Chondrocyte (in vitro differentiated cells): ENCODE measurements at regions not wholly inside any gene's neighbourhood (a gene's known extent, or its start where the extent isn't known, plus 50 kb on each side); places are given as distances from the start of the nearest gene placed in this dataset.

Experiments used
- DNase-seq: peaks from one replicate; pipeline ENCODE4 v3.0.0; 2021; ENCODE audit warnings: mixed read lengths, low spot score
- H3K27ac Mint-ChIP-seq: one replicate; pipeline ENCODE4 v1.8.0; 2021; ENCODE audit warnings: mild to moderate bottlenecking, moderate library complexity, mixed read lengths; ENCODE audit not compliant: unreplicated experiment
- H3K27me3 Mint-ChIP-seq: 2 replicates; pipeline ENCODE4 v1.8.0; 2021; ENCODE audit warnings: low read depth, mixed read lengths
- H3K36me3 Mint-ChIP-seq: 2 replicates; pipeline ENCODE4 v1.8.0; 2021; ENCODE audit warnings: low read depth, mixed read lengths
- H3K4me1 Mint-ChIP-seq: 2 replicates; pipeline ENCODE4 v1.8.0; 2021; ENCODE audit warnings: low read depth, mild to moderate bottlenecking, mixed read lengths
- H3K4me3 Mint-ChIP-seq: one replicate; pipeline ENCODE4 v1.8.0; 2021; ENCODE audit warnings: mild to moderate bottlenecking, moderate library complexity, mixed read lengths; ENCODE audit not compliant: unreplicated experiment
- H3K9me3 Mint-ChIP-seq: 2 replicates; pipeline ENCODE4 v1.8.0; 2021; ENCODE audit warnings: low read depth, mixed read lengths
- TF ChIP-seq, protein P1 (sequence below): fragments of 200-600 bp; sonication (generic); IDR thresholded peaks from 2 replicates; pipeline ENCODE4 v1.5.0; 2021; ENCODE audit warnings: antibody characterized with exemption, mild to moderate bottlenecking, moderate library complexity

DNA sequence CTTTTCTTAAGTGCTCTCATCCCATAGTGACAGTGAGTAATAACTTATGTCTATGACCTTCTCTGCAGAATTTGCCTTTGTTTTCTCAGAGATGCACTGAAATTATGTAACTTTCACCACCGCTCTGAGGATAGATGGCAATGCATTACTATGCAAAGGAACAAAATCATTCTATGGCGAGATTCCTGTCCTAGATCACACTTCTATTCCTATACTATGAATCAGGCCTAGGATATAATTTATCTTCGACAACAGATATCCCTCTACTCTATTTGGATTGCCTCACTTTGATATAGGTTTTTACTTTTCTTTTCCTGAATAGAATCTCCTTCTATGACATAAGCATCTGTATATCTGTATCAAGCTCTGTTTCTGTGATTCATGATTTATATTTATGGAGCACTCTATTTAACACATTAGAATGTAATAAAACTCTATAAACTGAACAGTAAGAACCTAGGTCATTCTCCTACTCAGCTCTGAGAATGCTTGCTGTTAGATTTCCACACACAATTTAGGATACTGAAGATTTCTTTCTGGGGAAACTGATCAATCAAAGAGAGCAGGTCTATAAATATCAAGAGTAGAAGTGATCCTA is 1082.3 kb upstream of the ADGRL3 start:
- Mint-ChIP-seq H3K9me3 (no peaks in the 10 kb centered on the region), H3K27ac (no peak overlapping the region), H3K4me3 (no peak overlapping the region), H3K4me1 (no peaks in the 10 kb centered on the region), H3K36me3 (no peaks in the 10 kb centered on the region), H3K27me3 (no peaks in the 10 kb centered on the region)
- TF ChIP-seq, protein P1, sequence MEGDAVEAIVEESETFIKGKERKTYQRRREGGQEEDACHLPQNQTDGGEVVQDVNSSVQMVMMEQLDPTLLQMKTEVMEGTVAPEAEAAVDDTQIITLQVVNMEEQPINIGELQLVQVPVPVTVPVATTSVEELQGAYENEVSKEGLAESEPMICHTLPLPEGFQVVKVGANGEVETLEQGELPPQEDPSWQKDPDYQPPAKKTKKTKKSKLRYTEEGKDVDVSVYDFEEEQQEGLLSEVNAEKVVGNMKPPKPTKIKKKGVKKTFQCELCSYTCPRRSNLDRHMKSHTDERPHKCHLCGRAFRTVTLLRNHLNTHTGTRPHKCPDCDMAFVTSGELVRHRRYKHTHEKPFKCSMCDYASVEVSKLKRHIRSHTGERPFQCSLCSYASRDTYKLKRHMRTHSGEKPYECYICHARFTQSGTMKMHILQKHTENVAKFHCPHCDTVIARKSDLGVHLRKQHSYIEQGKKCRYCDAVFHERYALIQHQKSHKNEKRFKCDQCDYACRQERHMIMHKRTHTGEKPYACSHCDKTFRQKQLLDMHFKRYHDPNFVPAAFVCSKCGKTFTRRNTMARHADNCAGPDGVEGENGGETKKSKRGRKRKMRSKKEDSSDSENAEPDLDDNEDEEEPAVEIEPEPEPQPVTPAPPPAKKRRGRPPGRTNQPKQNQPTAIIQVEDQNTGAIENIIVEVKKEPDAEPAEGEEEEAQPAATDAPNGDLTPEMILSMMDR: no peak
- DNase-seq: no peak

DNA sequence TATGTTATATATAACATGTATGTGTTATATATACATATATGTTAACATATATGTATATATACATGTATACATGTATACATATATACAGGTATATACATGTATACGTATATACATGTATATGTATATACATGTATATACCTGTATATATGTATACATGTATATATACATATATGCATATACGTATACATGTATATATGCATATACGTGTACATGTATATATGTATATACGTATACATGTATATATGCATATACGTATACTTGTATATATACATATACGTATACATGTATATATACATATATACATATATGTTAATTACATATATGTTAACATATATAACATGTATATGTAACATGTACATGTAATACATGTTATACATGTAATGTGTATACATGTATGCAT is 1077.3 kb upstream of the ADGRL3 start:
- H3K9me3 Mint-ChIP-seq: no peaks in the 10 kb centered on the region
- H3K27me3 Mint-ChIP-seq: no peaks in the 10 kb centered on the region
- DNase-seq: no peak
- no peaks in the 10 kb centered on the region for H3K4me1 Mint-ChIP-seq
- H3K4me3 Mint-ChIP-seq: no peak overlapping the region
- H3K36me3 Mint-ChIP-seq: no peaks in the 10 kb centered on the region
- TF ChIP-seq, protein P1: no peak
- H3K27ac Mint-ChIP-seq: no peak overlapping the region

DNA sequence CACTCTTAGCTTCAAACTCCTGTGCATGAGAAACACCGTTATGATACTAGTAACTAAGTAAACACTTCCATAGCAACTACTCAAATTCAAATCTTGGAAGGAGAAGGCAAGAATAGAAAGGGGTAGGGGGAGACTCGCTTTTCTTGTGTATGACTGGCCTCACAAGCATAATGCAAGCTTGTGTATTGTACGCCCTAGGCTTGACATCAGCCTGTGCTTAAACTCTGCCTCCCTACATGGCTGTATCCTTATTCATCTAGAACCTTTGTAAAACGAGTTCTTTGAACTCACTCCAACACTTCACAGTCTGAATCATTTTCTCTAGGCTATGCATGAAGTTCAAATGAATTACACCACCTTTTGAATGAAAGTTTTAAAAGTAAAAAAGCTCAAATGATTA is 1071.2 kb upstream of the ADGRL3 start:
- H3K36me3 Mint-ChIP-seq: no peaks in the 10 kb centered on the region
- H3K27ac Mint-ChIP-seq: no peak overlapping the region
- no peak for DNase-seq

DNA sequence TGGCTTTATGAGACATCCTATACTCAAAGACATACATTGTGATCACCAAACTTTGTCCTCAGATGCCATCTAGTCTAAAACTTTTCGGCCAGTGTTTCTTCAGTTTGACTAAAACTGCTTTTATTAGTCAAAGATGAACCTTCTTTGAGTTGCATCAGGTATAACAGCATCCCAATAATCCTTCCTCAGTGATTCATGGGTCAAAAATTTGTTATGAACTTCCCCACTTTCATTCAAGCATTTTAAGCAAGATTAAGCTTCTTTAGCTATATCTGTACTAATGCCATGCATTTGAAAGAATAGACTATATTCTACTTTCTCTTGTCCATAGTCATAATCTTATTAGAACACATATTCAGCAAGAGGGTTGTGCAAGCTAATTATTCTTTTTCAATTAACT is 1070.4 kb upstream of the ADGRL3 start:
- H3K27ac Mint-ChIP-seq: no peak overlapping the region
- H3K4me1 Mint-ChIP-seq: no peaks in the 10 kb centered on the region
- no peak overlapping the region for H3K4me3 Mint-ChIP-seq
- TF ChIP-seq, protein P1: no peak
- no peaks in the 10 kb centered on the region for H3K27me3 Mint-ChIP-seq
- no peaks in the 10 kb centered on the region for H3K36me3 Mint-ChIP-seq
- no peak for DNase-seq
- no peaks in the 10 kb centered on the region for H3K9me3 Mint-ChIP-seq

More for the DNA sequence above, 1071.2 kb upstream of the ADGRL3 start:
- TF ChIP-seq, protein P1: no peak
- Mint-ChIP-seq H3K27me3 (no peaks in the 10 kb centered on the region), H3K9me3 (no peaks in the 10 kb centered on the region), H3K4me3 (no peak overlapping the region), H3K4me1 (no peaks in the 10 kb centered on the region)

DNA sequence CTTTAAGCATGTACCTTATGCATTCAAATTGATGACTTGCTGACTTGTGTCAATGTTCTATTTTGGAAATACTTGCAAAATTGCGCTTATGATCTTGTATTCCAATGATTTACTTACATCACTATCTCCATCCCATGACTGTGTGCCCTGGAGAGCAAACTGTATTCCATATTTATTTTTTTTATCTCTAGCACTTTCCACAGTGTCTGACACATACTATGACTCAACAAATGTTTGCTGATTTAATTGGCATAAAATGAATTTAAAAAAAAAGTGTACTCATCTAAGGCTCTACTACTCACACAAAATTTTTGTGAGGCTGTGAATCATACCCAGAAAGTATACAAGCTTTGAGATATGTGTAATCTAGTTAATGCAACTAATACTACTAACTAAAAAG is 1066.8 kb upstream of the ADGRL3 start:
- Mint-ChIP-seq H3K27ac (no peak overlapping the region), H3K9me3 (no peaks in the 10 kb centered on the region), H3K36me3 (no peaks in the 10 kb centered on the region), H3K27me3 (no peaks in the 10 kb centered on the region), H3K4me1 (no peaks in the 10 kb centered on the region), H3K4me3 (no peak overlapping the region)
- TF ChIP-seq, protein P1: no peak
- DNase-seq: no peak
